NT2/D1 (cell line): ENCODE measurements at regions not wholly inside any gene's neighbourhood (a gene's known extent, or its start where the extent isn't known, plus 50 kb on each side); places are given as distances from the start of the nearest gene placed in this dataset.
"Not testable (repeated sequence)": the region's sequence is repeated elsewhere in the genome, so short reads cannot be mapped to it uniquely, and the experiment has no call there.

Source experiments
- DNase-seq: peaks from one replicate; pipeline ENCODE4 v3.0.0-alpha.2; 2011; ENCODE audit warnings: low read depth, low spot score
- H3K27me3 ChIP-seq: 2 replicates; pipeline ENCODE4 v1.6.0; 2011; ENCODE audit warnings: mild to moderate bottlenecking; ENCODE audit not compliant: insufficient read length, insufficient read depth
- H3K36me3 ChIP-seq: 2 replicates; pipeline ENCODE4 v1.6.1; 2011; ENCODE audit warnings: mild to moderate bottlenecking, low read length, mixed read lengths; ENCODE audit not compliant: insufficient read depth, insufficient read length
- H3K4me1 ChIP-seq: 2 replicates; pipeline ENCODE4 v1.5.1; 2011; ENCODE audit not compliant: insufficient read depth, insufficient read length
- H3K4me3 ChIP-seq: 2 replicates; pipeline ENCODE4 v1.5.1; 2011; ENCODE audit warnings: low read depth; ENCODE audit not compliant: insufficient read length
- H3K9ac ChIP-seq: 2 replicates; pipeline ENCODE4 v1.6.0; 2011; ENCODE audit warnings: low read depth; ENCODE audit not compliant: insufficient read length
- H3K9me3 ChIP-seq: 2 replicates; pipeline ENCODE4 v1.5.1; 2011; ENCODE audit warnings: mild to moderate bottlenecking, low read length; ENCODE audit not compliant: insufficient read depth
- SUZ12 ChIP-seq: IDR thresholded peaks from 2 replicates; pipeline ENCODE4 v1.6.1; 2011; ENCODE audit not compliant: insufficient read length, insufficient read depth; ENCODE audit errors: extremely low read depth
- YY1 ChIP-seq: IDR thresholded peaks from 2 replicates; pipeline ENCODE4 v1.6.1; 2011; ENCODE audit not compliant: insufficient read length, insufficient read depth
- ZNF274 ChIP-seq: IDR thresholded peaks from 2 replicates; pipeline ENCODE4 v1.6.1; 2011; ENCODE audit warnings: mild to moderate bottlenecking, low read depth, low read length

GRCh38 chr12:33628087-33628486 is 188.5 kb upstream of the SYT10 start:
- no peak overlapping the region for H3K4me3 ChIP-seq
- TF ChIP-seq SUZ12 (no peak), ZNF274 (no peak), YY1 (no peak)
- no peak for DNase-seq

GRCh38 chr12:33634544-33634943 is 194.9 kb upstream of the SYT10 start:
- Histone ChIP-seq H3K27me3 (no peaks in the 10 kb centered on the region), H3K9ac (no peak overlapping the region), H3K4me1 (no peaks in the 10 kb centered on the region), H3K36me3 (no peaks in the 10 kb centered on the region), H3K4me3 (no peak overlapping the region), H3K9me3 (no peaks in the 10 kb centered on the region)
- TF ChIP-seq ZNF274 (no peak), YY1 (no peak), SUZ12 (no peak)
- DNase-seq = no peak

More at GRCh38 chr12:33628087-33628486, 188.5 kb upstream of the SYT10 start:
- H3K4me1 ChIP-seq = no peaks in the 10 kb centered on the region
- no peaks in the 10 kb centered on the region for H3K36me3 ChIP-seq
- H3K27me3 ChIP-seq = no peaks in the 10 kb centered on the region
- H3K9me3 ChIP-seq = no peaks in the 10 kb centered on the region
- no peak overlapping the region for H3K9ac ChIP-seq

- not testable (repeated sequence) for H3K36me3 ChIP-seq, H3K9ac ChIP-seq, H3K9me3 ChIP-seq, H3K4me3 ChIP-seq, H3K27me3 ChIP-seq, DNase-seq, H3K4me1 ChIP-seq
These were observed 197.3 kb upstream of the SYT10 start for GRCh38 chr12:33636930-33637329.

GRCh38 chr12:33639975-33640374 is 200.4 kb upstream of the SYT10 start:
- no peaks in the 10 kb centered on the region for H3K27me3 ChIP-seq
- no peak for DNase-seq
- TF ChIP-seq SUZ12 (no peak), ZNF274 (no peak), YY1 (no peak)
- no peaks in the 10 kb centered on the region for H3K36me3 ChIP-seq
- H3K9me3 ChIP-seq = no peaks in the 10 kb centered on the region
- H3K4me1 ChIP-seq = no peaks in the 10 kb centered on the region
- no peak overlapping the region for H3K4me3 ChIP-seq
- no peak overlapping the region for H3K9ac ChIP-seq

GRCh38 chr12:33649992-33650391 is 210.4 kb upstream of the SYT10 start:
- H3K27me3 ChIP-seq = no peaks in the 10 kb centered on the region
- TF ChIP-seq ZNF274 = no peak
- TF ChIP-seq SUZ12 = no peak
- no peak for TF ChIP-seq YY1
- peaks cover 35% of the 10 kb centered on the region for H3K9me3 ChIP-seq
- no peaks in the 10 kb centered on the region for H3K4me1 ChIP-seq
- DNase-seq = peak; percentile 52
- no peaks in the 10 kb centered on the region for H3K36me3 ChIP-seq
- no peak overlapping the region for H3K4me3 ChIP-seq
- no peak overlapping the region for H3K9ac ChIP-seq

GRCh38 chr12:33650832-33651231 is 211.2 kb upstream of the SYT10 start:
- no peak overlapping the region for H3K4me3 ChIP-seq
- no peak for TF ChIP-seq ZNF274
- no peak for TF ChIP-seq YY1
- no peak for TF ChIP-seq SUZ12
- peaks cover 35% of the 10 kb centered on the region for H3K9me3 ChIP-seq

GRCh38 chr12:33653362-33653761 is 213.7 kb upstream of the SYT10 start:
- H3K4me3 ChIP-seq = no peak overlapping the region
- TF ChIP-seq SUZ12 = no peak
- TF ChIP-seq ZNF274 = no peak
- no peak for TF ChIP-seq YY1
- H3K27me3 ChIP-seq = no peaks in the 10 kb centered on the region

More at GRCh38 chr12:33650832-33651231, 211.2 kb upstream of the SYT10 start:
- no peaks in the 10 kb centered on the region for H3K4me1 ChIP-seq
- no peaks in the 10 kb centered on the region for H3K36me3 ChIP-seq
- no peaks in the 10 kb centered on the region for H3K27me3 ChIP-seq
- DNase-seq = no peak
- no peak overlapping the region for H3K9ac ChIP-seq

GRCh38 chr12:33654313-33654712 is 214.7 kb upstream of the SYT10 start:
- H3K27me3 ChIP-seq = no peaks in the 10 kb centered on the region
- TF ChIP-seq YY1 = no peak
- no peak for TF ChIP-seq SUZ12
- no peak for TF ChIP-seq ZNF274
- DNase-seq = no peak

More at GRCh38 chr12:33653362-33653761, 213.7 kb upstream of the SYT10 start:
- Histone ChIP-seq H3K36me3 (no peaks in the 10 kb centered on the region), H3K4me1 (no peaks in the 10 kb centered on the region), H3K9me3 (peaks cover 33% of the 10 kb centered on the region), H3K9ac (no peak overlapping the region)
- no peak for DNase-seq

More at GRCh38 chr12:33654313-33654712, 214.7 kb upstream of the SYT10 start:
- Histone ChIP-seq H3K9ac (no peak overlapping the region), H3K36me3 (no peaks in the 10 kb centered on the region), H3K4me3 (no peak overlapping the region), H3K4me1 (no peaks in the 10 kb centered on the region), H3K9me3 (peaks cover 24% of the 10 kb centered on the region)
